ENCODE measurements at regions not wholly inside any gene's neighbourhood (a gene's known extent, or its start where the extent isn't known, plus 50 kb on each side); places are given as distances from the start of the nearest gene placed in this dataset.

GRCh38 chr6:53985366-53985765, 125.9 kb upstream of the MLIP start:
- no peak for TF ChIP-seq CTCF (IDR thresholded peaks at IDR 0.05)
- TF ChIP-seq POLR2A (IDR thresholded peaks at IDR 0.05), result no peak
- TF ChIP-seq POLR2AphosphoS5 (IDR thresholded peaks at IDR 0.05), result no peak

Data from prostate gland (tissue), 2 donors.